ENCODE measurements at regions not wholly inside any gene's neighbourhood (a gene's known extent, or its start where the extent isn't known, plus 50 kb on each side); places are given as distances from the start of the nearest gene placed in this dataset.

DNA sequence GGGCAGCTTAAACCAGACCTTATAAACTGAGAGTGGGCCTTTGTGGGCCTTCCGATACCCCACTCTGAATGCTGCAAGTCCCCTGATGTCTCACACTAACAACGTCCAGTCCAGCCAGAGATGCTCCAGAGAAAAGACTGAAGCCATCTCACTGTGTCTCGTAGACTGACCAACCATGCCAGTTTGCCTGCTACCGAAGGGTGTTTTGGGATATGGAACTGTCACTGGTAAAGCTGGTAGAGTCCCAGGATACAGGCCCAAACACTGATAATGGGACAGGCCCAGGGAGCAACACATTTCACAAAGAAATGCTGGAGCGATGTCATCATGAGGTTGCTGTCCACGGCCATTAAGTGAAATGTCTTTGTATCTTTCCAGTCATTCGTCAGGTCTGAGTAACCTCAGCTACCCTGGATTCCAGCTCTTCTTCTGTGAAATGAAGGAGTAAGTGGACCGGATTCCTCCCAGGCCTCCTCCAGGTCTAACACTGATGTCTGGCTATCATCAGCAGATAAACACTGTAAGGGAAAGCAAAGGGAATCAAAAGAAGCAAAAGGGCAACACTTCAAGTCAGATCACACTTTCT, 81.6 kb downstream of the SLC5A7 start:
- Histone ChIP-seq H3K27me3 (ENCODE audit: insufficient read depth, poor library complexity, severe bottlenecking) (no peaks in the 10 kb centered on the region), H3K27ac (ENCODE audit: poor library complexity, severe bottlenecking) (no peak overlapping the region), H3K9me3 (ENCODE audit: severe bottlenecking) (no peaks in the 10 kb centered on the region), H3K4me1 (ENCODE audit: insufficient read depth, poor library complexity, severe bottlenecking) (no peaks in the 10 kb centered on the region), H3K36me3 (ENCODE audit: low read depth) (no peaks in the 10 kb centered on the region), H3K4me3 (ENCODE audit: severe bottlenecking) (no peak overlapping the region)
- no peak for ATAC-seq (ENCODE audit: low read depth)
- TF ChIP-seq, protein P1, sequence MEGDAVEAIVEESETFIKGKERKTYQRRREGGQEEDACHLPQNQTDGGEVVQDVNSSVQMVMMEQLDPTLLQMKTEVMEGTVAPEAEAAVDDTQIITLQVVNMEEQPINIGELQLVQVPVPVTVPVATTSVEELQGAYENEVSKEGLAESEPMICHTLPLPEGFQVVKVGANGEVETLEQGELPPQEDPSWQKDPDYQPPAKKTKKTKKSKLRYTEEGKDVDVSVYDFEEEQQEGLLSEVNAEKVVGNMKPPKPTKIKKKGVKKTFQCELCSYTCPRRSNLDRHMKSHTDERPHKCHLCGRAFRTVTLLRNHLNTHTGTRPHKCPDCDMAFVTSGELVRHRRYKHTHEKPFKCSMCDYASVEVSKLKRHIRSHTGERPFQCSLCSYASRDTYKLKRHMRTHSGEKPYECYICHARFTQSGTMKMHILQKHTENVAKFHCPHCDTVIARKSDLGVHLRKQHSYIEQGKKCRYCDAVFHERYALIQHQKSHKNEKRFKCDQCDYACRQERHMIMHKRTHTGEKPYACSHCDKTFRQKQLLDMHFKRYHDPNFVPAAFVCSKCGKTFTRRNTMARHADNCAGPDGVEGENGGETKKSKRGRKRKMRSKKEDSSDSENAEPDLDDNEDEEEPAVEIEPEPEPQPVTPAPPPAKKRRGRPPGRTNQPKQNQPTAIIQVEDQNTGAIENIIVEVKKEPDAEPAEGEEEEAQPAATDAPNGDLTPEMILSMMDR (IDR thresholded peaks at IDR 0.05; ENCODE audit: poor library complexity, severe bottlenecking) = no peak
- DNase-seq (ENCODE audit: low spot score) = no peak

DNA sequence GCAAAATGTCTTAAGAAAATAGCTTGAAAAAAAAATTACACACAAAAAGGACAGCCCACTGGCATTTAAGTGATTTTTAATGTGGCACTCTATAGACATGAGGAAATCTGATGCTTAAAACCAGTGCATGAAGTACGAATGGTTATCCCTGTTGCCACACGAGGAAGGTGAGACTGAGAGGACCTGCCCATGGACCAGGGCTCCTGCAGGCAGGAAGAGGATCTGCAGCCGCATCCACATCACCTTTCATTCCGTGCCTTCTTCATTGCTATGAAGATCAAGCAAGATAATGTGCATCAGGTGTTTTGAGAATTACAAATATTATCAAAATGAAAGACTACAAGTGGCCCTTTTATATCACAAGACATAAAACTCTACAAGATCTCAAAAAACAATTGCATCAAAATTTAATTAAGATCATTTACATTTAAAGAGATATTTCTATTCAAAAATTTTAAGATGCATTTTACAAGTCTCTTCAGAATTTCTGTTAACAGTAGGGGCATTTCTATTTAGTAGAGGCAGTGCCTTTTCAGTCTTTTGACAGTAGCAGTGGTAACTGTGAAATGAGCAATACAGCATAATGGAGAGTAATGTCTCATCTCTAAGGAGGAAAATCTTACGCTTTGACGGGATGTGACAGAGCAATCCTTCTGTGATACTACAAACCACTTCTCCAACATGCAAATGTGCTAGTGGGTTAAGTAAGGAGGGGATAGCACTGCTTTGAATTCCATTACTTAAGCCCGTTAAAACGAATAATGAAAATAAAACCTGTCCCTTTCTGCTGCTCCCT, 83.4 kb downstream of the SLC5A7 start:
- Histone ChIP-seq H3K9me3 (ENCODE audit: severe bottlenecking) (no peaks in the 10 kb centered on the region), H3K27me3 (ENCODE audit: insufficient read depth, poor library complexity, severe bottlenecking) (peaks cover 3% of the 10 kb centered on the region)
- no peak for ATAC-seq (ENCODE audit: low read depth)

DNA sequence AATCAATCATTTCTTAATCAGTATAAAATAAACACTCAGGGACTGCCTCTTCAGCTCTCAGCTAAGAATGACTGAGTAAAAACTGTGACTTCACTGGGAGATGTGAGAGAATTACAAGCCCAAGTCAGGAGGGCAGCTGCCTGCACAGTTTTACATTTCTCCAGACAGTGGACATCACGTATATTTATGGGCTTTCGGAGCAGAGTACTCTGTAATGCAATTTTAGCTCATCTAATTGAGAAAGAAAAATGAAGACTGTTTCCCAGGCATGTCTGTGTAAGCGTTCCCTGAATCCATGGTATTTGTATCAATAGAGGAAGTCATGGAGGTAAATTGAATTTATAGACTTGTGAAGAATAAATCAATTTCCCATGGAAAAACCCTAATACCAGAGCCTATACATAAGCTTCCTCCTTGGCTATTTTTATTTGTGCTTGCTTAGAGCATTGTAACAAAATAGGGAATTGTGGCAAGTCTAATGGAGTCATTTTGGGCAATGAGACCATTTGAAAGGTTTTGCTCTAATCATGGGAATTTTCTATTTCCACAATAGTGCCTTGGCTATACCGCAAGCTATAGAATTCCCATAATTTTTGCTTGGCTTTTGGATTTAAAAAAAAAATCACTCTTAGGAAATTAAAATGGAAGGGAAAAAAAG, 87.2 kb downstream of the SLC5A7 start:
- Histone ChIP-seq H3K27me3 (ENCODE audit: insufficient read depth, poor library complexity, severe bottlenecking) (peaks cover 7% of the 10 kb centered on the region), H3K27ac (ENCODE audit: poor library complexity, severe bottlenecking) (no peak overlapping the region), H3K36me3 (ENCODE audit: low read depth) (no peaks in the 10 kb centered on the region), H3K4me3 (ENCODE audit: severe bottlenecking) (no peak overlapping the region), H3K9me3 (ENCODE audit: severe bottlenecking) (no peaks in the 10 kb centered on the region), H3K4me1 (ENCODE audit: insufficient read depth, poor library complexity, severe bottlenecking) (no peaks in the 10 kb centered on the region)
- TF ChIP-seq, protein P1 (IDR thresholded peaks at IDR 0.05; ENCODE audit: poor library complexity, severe bottlenecking) = no peak
- ATAC-seq (ENCODE audit: low read depth) = no peak
- no peak for DNase-seq (ENCODE audit: low spot score)

More for the DNA sequence above, 83.4 kb downstream of the SLC5A7 start:
- TF ChIP-seq, protein P1 (IDR thresholded peaks at IDR 0.05; ENCODE audit: poor library complexity, severe bottlenecking) = no peak
- Histone ChIP-seq H3K4me1 (ENCODE audit: insufficient read depth, poor library complexity, severe bottlenecking) (no peaks in the 10 kb centered on the region), H3K36me3 (ENCODE audit: low read depth) (no peaks in the 10 kb centered on the region), H3K4me3 (ENCODE audit: severe bottlenecking) (no peak overlapping the region), H3K27ac (ENCODE audit: poor library complexity, severe bottlenecking) (no peak overlapping the region)
- DNase-seq (ENCODE audit: low spot score) = no peak

DNA sequence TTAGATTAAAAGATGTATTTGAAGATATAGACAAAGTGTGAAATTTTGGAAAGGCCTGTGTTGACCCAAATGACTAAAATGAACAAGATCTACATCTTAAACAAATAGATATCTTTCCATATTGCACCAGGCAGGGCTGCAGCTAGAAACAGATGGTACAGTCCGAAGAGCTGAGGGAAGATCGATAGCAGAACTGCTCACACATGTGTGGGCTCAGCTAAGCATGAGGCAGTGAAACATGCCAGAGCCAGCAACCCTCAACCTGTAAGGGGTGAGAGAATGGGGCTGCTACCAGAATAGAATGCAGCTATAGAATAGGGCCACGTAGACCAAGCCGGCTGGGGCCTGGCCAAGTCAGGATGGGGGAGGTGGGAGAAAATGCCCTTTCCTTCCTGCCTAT, 87.8 kb downstream of the SLC5A7 start:
- ATAC-seq (ENCODE audit: low read depth) = no peak
- Histone ChIP-seq H3K27ac (ENCODE audit: poor library complexity, severe bottlenecking) (no peak overlapping the region), H3K9me3 (ENCODE audit: severe bottlenecking) (no peaks in the 10 kb centered on the region), H3K4me3 (ENCODE audit: severe bottlenecking) (no peak overlapping the region), H3K36me3 (ENCODE audit: low read depth) (no peaks in the 10 kb centered on the region), H3K27me3 (ENCODE audit: insufficient read depth, poor library complexity, severe bottlenecking) (peaks cover 7% of the 10 kb centered on the region), H3K4me1 (ENCODE audit: insufficient read depth, poor library complexity, severe bottlenecking) (no peaks in the 10 kb centered on the region)
- no peak for DNase-seq (ENCODE audit: low spot score)
- TF ChIP-seq, protein P1 (IDR thresholded peaks at IDR 0.05; ENCODE audit: poor library complexity, severe bottlenecking) = no peak
